Chondrocyte (in vitro differentiated cells): ENCODE measurements at regions not wholly inside any gene's neighbourhood (a gene's known extent, or its start where the extent isn't known, plus 50 kb on each side); places are given as distances from the start of the nearest gene placed in this dataset.

Experiments used
- DNase-seq: peaks from one replicate; pipeline ENCODE4 v3.0.0; 2021; ENCODE audit warnings: mixed read lengths, low spot score
- H3K27ac Mint-ChIP-seq: one replicate; pipeline ENCODE4 v1.8.0; 2021; ENCODE audit warnings: mild to moderate bottlenecking, moderate library complexity, mixed read lengths; ENCODE audit not compliant: unreplicated experiment
- H3K27me3 Mint-ChIP-seq: 2 replicates; pipeline ENCODE4 v1.8.0; 2021; ENCODE audit warnings: low read depth, mixed read lengths
- H3K36me3 Mint-ChIP-seq: 2 replicates; pipeline ENCODE4 v1.8.0; 2021; ENCODE audit warnings: low read depth, mixed read lengths
- H3K4me1 Mint-ChIP-seq: 2 replicates; pipeline ENCODE4 v1.8.0; 2021; ENCODE audit warnings: low read depth, mild to moderate bottlenecking, mixed read lengths
- H3K4me3 Mint-ChIP-seq: one replicate; pipeline ENCODE4 v1.8.0; 2021; ENCODE audit warnings: mild to moderate bottlenecking, moderate library complexity, mixed read lengths; ENCODE audit not compliant: unreplicated experiment
- H3K9me3 Mint-ChIP-seq: 2 replicates; pipeline ENCODE4 v1.8.0; 2021; ENCODE audit warnings: low read depth, mixed read lengths
- TF ChIP-seq, protein P1 (sequence below): fragments of 200-600 bp; sonication (generic); IDR thresholded peaks from 2 replicates; pipeline ENCODE4 v1.5.0; 2021; ENCODE audit warnings: antibody characterized with exemption, mild to moderate bottlenecking, moderate library complexity

DNA sequence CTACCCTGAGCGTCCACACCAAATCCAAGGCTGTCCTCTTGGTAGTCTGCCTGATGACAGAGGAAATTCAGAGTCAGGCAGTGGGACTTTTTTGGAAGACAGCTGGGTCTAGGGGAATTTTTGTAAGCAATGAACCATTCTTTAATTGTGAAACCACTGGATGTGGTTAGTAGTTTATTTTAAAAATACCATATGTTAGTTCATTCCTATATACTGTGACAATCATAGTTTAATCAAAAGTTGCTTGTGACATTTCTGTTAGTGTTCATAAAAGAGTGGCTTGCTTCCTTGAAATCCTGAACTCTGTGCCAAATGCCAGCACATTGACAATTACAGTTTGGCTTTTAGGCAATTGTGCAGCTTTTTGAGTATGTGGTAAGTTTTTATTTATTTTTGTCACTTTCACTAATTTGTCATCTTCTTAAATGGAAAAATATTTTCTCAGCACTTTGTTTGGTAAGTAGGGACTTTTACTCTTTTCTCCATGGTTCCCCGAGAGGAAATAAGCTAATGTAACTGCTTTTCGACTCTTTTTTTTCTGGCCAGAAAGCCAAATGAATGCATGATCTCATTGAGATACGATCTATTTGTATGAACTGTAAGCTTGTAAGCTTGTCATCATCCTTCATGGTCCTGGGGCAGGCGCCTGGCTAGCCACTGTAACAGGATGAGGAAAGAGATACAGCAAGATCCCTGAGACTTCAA is 72.6 kb upstream of the SLC4A4 start:
- Mint-ChIP-seq H3K27me3 (no peaks in the 10 kb centered on the region), H3K36me3 (no peaks in the 10 kb centered on the region), H3K9me3 (no peaks in the 10 kb centered on the region), H3K4me1 (peaks cover 81% of the 10 kb centered on the region), H3K4me3 (no peak overlapping the region), H3K27ac (peak overlapping the region; percentile 83)
- no peak for DNase-seq
- TF ChIP-seq, protein P1, sequence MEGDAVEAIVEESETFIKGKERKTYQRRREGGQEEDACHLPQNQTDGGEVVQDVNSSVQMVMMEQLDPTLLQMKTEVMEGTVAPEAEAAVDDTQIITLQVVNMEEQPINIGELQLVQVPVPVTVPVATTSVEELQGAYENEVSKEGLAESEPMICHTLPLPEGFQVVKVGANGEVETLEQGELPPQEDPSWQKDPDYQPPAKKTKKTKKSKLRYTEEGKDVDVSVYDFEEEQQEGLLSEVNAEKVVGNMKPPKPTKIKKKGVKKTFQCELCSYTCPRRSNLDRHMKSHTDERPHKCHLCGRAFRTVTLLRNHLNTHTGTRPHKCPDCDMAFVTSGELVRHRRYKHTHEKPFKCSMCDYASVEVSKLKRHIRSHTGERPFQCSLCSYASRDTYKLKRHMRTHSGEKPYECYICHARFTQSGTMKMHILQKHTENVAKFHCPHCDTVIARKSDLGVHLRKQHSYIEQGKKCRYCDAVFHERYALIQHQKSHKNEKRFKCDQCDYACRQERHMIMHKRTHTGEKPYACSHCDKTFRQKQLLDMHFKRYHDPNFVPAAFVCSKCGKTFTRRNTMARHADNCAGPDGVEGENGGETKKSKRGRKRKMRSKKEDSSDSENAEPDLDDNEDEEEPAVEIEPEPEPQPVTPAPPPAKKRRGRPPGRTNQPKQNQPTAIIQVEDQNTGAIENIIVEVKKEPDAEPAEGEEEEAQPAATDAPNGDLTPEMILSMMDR = no peak

DNA sequence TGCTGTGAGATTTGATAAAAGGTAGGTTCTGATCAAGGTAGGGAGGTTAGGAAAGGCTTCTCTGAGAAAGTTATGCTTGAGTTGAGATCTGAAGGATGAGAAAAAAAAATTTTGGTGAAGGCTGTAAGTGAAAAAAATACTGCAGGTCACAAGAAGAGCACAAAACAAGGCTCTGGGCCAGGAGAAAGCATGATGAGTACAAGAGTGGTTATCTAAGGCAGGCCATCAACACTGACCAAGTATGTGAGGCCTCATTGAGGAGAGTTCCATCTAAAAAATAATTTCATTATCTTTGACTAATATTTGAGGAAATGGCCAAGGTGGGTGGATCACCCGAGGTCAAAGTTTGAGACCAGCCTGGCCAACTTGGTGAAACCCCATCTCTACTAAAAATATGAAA is 71.6 kb upstream of the SLC4A4 start:
- Mint-ChIP-seq H3K27me3 (no peaks in the 10 kb centered on the region), H3K4me1 (peaks cover 71% of the 10 kb centered on the region), H3K9me3 (no peaks in the 10 kb centered on the region), H3K36me3 (no peaks in the 10 kb centered on the region), H3K4me3 (no peak overlapping the region), H3K27ac (peak overlapping the region; percentile 83)
- TF ChIP-seq, protein P1 = no peak
- no peak for DNase-seq

DNA sequence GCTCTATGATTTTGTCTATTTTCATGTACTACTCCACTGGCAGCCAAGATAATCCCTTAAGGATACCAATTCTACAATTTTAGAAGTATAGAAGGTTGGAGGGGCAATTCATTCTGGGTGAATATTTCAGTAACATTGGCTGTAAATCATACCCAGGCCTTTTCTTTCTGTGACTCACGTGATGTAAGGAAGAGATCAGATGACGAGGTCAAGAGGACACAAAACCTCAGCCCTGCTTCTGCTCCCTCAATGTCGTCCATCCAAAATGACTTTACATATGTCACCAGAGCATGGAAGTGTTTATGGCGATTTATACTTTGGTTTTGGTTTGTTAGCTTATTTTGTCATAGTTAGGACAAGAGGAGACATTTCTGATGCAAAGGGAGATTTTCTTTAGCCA is 70.7 kb upstream of the SLC4A4 start:
- Mint-ChIP-seq H3K4me3 (no peak overlapping the region), H3K9me3 (no peaks in the 10 kb centered on the region), H3K4me1 (peaks cover 62% of the 10 kb centered on the region), H3K27me3 (no peaks in the 10 kb centered on the region), H3K27ac (peak overlapping the region; percentile 76), H3K36me3 (no peaks in the 10 kb centered on the region)
- DNase-seq = no peak
- TF ChIP-seq, protein P1 = no peak

GRCh38 chr4:71269233-71269632 is 69.6 kb upstream of the SLC4A4 start:
- Mint-ChIP-seq H3K27ac (peak overlapping the region; percentile 53), H3K4me3 (no peak overlapping the region), H3K36me3 (no peaks in the 10 kb centered on the region), H3K4me1 (peaks cover 56% of the 10 kb centered on the region), H3K9me3 (no peaks in the 10 kb centered on the region), H3K27me3 (no peaks in the 10 kb centered on the region)
- DNase-seq = no peak
- TF ChIP-seq, protein P1 = no peak

GRCh38 chr4:71270901-71271300 is 67.9 kb upstream of the SLC4A4 start:
- Mint-ChIP-seq H3K4me1 (peaks cover 64% of the 10 kb centered on the region), H3K9me3 (no peaks in the 10 kb centered on the region), H3K4me3 (no peak overlapping the region), H3K36me3 (no peaks in the 10 kb centered on the region), H3K27ac (no peak overlapping the region), H3K27me3 (no peaks in the 10 kb centered on the region)
- TF ChIP-seq, protein P1 = peak; percentile 73
- DNase-seq = no peak
